SK-N-SH treated with all-trans-retinoic acid at 6 μM for 48 hours (cell line): ENCODE measurements at regions not wholly inside any gene's neighbourhood (a gene's known extent, or its start where the extent isn't known, plus 50 kb on each side); places are given as distances from the start of the nearest gene placed in this dataset.

Experiments
- ATAC-seq: fragments of 200-7000 bp; cut with Tn5 transposase; 3 replicates; pipeline ENCODE4 v1.9.1; 2020; ENCODE audit warnings: mild to moderate bottlenecking, moderate library complexity
- ARNTL ChIP-seq: fragments of 450-650 bp; formaldehyde crosslinking; IDR thresholded peaks from 2 replicates; pipeline ENCODE4 v1.5.0; 2020; ENCODE audit warnings: low read depth, mild to moderate bottlenecking, moderate library complexity, borderline replicate concordance
- BACH2 ChIP-seq: fragments of 250-450 bp; sonication (Bioruptor Pico); IDR thresholded peaks from 2 replicates; pipeline ENCODE4 v1.9.0; 2021; ENCODE audit warnings: mild to moderate bottlenecking, borderline replicate concordance
- CREB5 ChIP-seq: fragments of 250-450 bp; sonication (Bioruptor Pico); IDR thresholded peaks from 2 replicates; pipeline ENCODE4 v1.5.1; 2020; ENCODE audit warnings: low read depth, mild to moderate bottlenecking, moderate library complexity
- CSDC2 ChIP-seq: fragments of 250-450 bp; sonication (Bioruptor Pico); IDR thresholded peaks from 2 replicates; pipeline ENCODE4 v1.5.0; 2020; ENCODE audit warnings: mild to moderate bottlenecking, moderate library complexity
- CSRNP3 ChIP-seq: fragments of 250-450 bp; sonication (Bioruptor Pico); IDR thresholded peaks from 2 replicates; pipeline ENCODE4 v1.5.1; 2021; ENCODE audit warnings: mild to moderate bottlenecking, moderate library complexity
- ESRRG ChIP-seq: fragments of 250-450 bp; sonication (Bioruptor Pico); IDR thresholded peaks from 2 replicates; pipeline ENCODE4 v1.6.1; 2021; ENCODE audit warnings: mild to moderate bottlenecking
- GLIS3 ChIP-seq: fragments of 250-450 bp; sonication (Bioruptor Pico); IDR thresholded peaks from 2 replicates; pipeline ENCODE4 v1.5.0; 2020; ENCODE audit warnings: mild to moderate bottlenecking, moderate library complexity
- OSR1 ChIP-seq: fragments of 250-450 bp; sonication (Bioruptor Pico); IDR thresholded peaks from 2 replicates; pipeline ENCODE4 v1.8.0; 2022; ENCODE audit warnings: moderate library complexity, mild to moderate bottlenecking, inconsistent platforms
- PATZ1 ChIP-seq: fragments of 250-450 bp; sonication (Bioruptor Pico); IDR thresholded peaks from 2 replicates; pipeline ENCODE4 v1.8.0; 2020; ENCODE audit warnings: mild to moderate bottlenecking, moderate library complexity, borderline replicate concordance
- POU6F1 ChIP-seq: fragments of 250-450 bp; sonication (Bioruptor Pico); IDR thresholded peaks from 2 replicates; pipeline ENCODE4 v1.8.0; 2021; ENCODE audit warnings: low read depth, mild to moderate bottlenecking, moderate library complexity, borderline replicate concordance
- PPARA ChIP-seq: fragments of 250-450 bp; sonication (Bioruptor Pico); IDR thresholded peaks from 2 replicates; pipeline ENCODE4 v1.5.0; 2020; ENCODE audit warnings: mild to moderate bottlenecking, borderline replicate concordance
- RARB ChIP-seq: fragments of 250-450 bp; sonication (Bioruptor Pico); IDR thresholded peaks from 2 replicates; pipeline ENCODE4 v1.8.0; 2021; ENCODE audit warnings: mild to moderate bottlenecking, moderate library complexity
- SNAI2 ChIP-seq: fragments of 250-450 bp; sonication (Bioruptor Pico); IDR thresholded peaks from 2 replicates; pipeline ENCODE4 v1.5.0; 2020; ENCODE audit warnings: mild to moderate bottlenecking, moderate library complexity
- TCF4 ChIP-seq: fragments of 250-450 bp; sonication (Bioruptor Pico); IDR thresholded peaks from 2 replicates; pipeline ENCODE4 v1.8.0; 2021; ENCODE audit warnings: mild to moderate bottlenecking, moderate library complexity, borderline replicate concordance
- TOX ChIP-seq: fragments of 250-450 bp; sonication (Bioruptor Pico); IDR thresholded peaks from 2 replicates; pipeline ENCODE4 v1.8.0; 2021; ENCODE audit warnings: mild to moderate bottlenecking, moderate library complexity, borderline replicate concordance
- TSHZ2 ChIP-seq: fragments of 250-450 bp; sonication (Bioruptor Pico); IDR thresholded peaks from 2 replicates; pipeline ENCODE4 v1.5.0; 2020; ENCODE audit warnings: mild to moderate bottlenecking, moderate library complexity
- ZFP3 ChIP-seq: fragments of 250-450 bp; sonication (Bioruptor Pico); IDR thresholded peaks from 2 replicates; pipeline ENCODE4 v1.5.0; 2020; ENCODE audit warnings: mild to moderate bottlenecking, moderate library complexity
- ZFP30 ChIP-seq: fragments of 450-650 bp; formaldehyde crosslinking; IDR thresholded peaks from 2 replicates; pipeline ENCODE4 v1.5.0; 2022; ENCODE audit warnings: mild to moderate bottlenecking, moderate library complexity
- ZNF565 ChIP-seq: fragments of 450-650 bp; formaldehyde crosslinking; conservative IDR thresholded peaks from 2 replicates; pipeline ENCODE4 v1.5.0; 2020; ENCODE audit warnings: low read depth, mild to moderate bottlenecking, moderate library complexity
- ZNF70 ChIP-seq: fragments of 450-650 bp; formaldehyde crosslinking; IDR thresholded peaks from 2 replicates; pipeline ENCODE4 v1.5.0; 2020; ENCODE audit warnings: mild to moderate bottlenecking, moderate library complexity
- ZNF8 ChIP-seq: fragments of 450-650 bp; formaldehyde crosslinking; IDR thresholded peaks from 2 replicates; pipeline ENCODE4 v1.5.0; 2020; ENCODE audit warnings: mild to moderate bottlenecking, moderate library complexity

GRCh38 chr7:112399501-112399900, 50.8 kb upstream of the IFRD1 start:
- no peak for TF ChIP-seq ZNF565 (CRISPR knock-in tag)
- TF ChIP-seq CSDC2 (CRISPR knock-in tag) = no peak
- TF ChIP-seq CREB5 (CRISPR knock-in tag) = no peak
- no peak for TF ChIP-seq ZFP30 (CRISPR knock-in tag)
- no peak for TF ChIP-seq OSR1
- no peak for TF ChIP-seq ZNF8 (CRISPR knock-in tag)
- TF ChIP-seq POU6F1 = no peak
- TF ChIP-seq PPARA (CRISPR knock-in tag) = no peak
- TF ChIP-seq ARNTL (CRISPR knock-in tag) = no peak
- no peak for TF ChIP-seq CSRNP3 (CRISPR knock-in tag)
- no peak for TF ChIP-seq TSHZ2 (CRISPR knock-in tag)
- no peak for TF ChIP-seq ZFP3 (CRISPR knock-in tag)
- no peak for TF ChIP-seq PATZ1 (CRISPR knock-in tag)
- TF ChIP-seq ZNF70 (CRISPR knock-in tag) = no peak
- TF ChIP-seq RARB = no peak
- no peak for TF ChIP-seq ESRRG (CRISPR knock-in tag)
- no peak for TF ChIP-seq SNAI2 (CRISPR knock-in tag)
- TF ChIP-seq, all 23 proteins: peak for 0

GRCh38 chr7:112400141-112400540, 50.1 kb upstream of the IFRD1 start:
- no peak for TF ChIP-seq TCF4 (CRISPR knock-in tag)
- no peak for TF ChIP-seq TOX
- no peak for TF ChIP-seq POU6F1
- TF ChIP-seq GLIS3 (CRISPR knock-in tag) = no peak
- no peak for TF ChIP-seq ZFP3 (CRISPR knock-in tag)
- TF ChIP-seq ZNF565 (CRISPR knock-in tag) = no peak
- TF ChIP-seq CSRNP3 (CRISPR knock-in tag) = no peak
- no peak for TF ChIP-seq ZFP30 (CRISPR knock-in tag)
- TF ChIP-seq BACH2 (CRISPR knock-in tag) = no peak
- no peak for TF ChIP-seq PPARA (CRISPR knock-in tag)
- no peak for TF ChIP-seq ARNTL (CRISPR knock-in tag)
- TF ChIP-seq ESRRG (CRISPR knock-in tag) = no peak
- peak; percentile 70 for ATAC-seq

More at GRCh38 chr7:112399501-112399900, 50.8 kb upstream of the IFRD1 start:
- peak; percentile 37; the same call in 2 of the 3 replicates for ATAC-seq
